ENCODE measurements at regions not wholly inside any gene's neighbourhood (a gene's known extent, or its start where the extent isn't known, plus 50 kb on each side); places are given as distances from the start of the nearest gene placed in this dataset.

DNA sequence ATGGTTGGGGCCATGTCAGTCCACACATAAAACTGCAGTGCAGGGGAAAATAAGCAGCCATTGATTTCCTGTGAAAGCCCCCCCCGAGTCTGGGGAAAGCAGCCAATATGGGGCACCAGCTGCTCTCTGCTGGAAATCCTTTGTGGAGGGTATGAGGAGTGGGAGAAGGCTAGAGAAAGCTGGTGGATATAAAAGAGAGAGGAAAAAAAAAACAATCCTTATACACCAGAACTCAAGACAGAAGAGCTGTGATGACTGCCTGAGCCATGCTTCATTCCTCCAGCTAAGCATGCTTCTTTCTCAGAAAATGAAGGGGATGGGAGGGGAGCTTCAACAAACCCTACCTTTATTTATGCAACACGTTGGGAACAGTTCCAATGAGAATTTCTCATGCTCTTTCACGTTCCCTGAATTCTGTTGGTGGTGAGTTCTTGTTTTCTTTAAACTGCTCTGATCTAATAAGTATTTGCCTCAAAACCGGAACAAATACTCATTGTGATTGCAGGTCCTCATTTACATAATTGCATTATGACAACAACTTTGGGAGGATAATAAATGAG, 688.0 kb upstream of the SEMA6A start:
- TF ChIP-seq, protein P1, sequence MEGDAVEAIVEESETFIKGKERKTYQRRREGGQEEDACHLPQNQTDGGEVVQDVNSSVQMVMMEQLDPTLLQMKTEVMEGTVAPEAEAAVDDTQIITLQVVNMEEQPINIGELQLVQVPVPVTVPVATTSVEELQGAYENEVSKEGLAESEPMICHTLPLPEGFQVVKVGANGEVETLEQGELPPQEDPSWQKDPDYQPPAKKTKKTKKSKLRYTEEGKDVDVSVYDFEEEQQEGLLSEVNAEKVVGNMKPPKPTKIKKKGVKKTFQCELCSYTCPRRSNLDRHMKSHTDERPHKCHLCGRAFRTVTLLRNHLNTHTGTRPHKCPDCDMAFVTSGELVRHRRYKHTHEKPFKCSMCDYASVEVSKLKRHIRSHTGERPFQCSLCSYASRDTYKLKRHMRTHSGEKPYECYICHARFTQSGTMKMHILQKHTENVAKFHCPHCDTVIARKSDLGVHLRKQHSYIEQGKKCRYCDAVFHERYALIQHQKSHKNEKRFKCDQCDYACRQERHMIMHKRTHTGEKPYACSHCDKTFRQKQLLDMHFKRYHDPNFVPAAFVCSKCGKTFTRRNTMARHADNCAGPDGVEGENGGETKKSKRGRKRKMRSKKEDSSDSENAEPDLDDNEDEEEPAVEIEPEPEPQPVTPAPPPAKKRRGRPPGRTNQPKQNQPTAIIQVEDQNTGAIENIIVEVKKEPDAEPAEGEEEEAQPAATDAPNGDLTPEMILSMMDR (IDR thresholded peaks at IDR 0.05): no peak
- TF ChIP-seq POLR2AphosphoS5 (IDR thresholded peaks at IDR 0.05; ENCODE audit: insufficient read depth in 1 of 2, low read depth in 1 of 2) (no peak), POLR2A (IDR thresholded peaks at IDR 0.05) (no peak)

All from vagina (tissue), 2 donors.